Neural progenitor cell (in vitro differentiated cells): ENCODE measurements at regions not wholly inside any gene's neighbourhood (a gene's known extent, or its start where the extent isn't known, plus 50 kb on each side); places are given as distances from the start of the nearest gene placed in this dataset.
"Not testable (repeated sequence)": the region's sequence is repeated elsewhere in the genome, so short reads cannot be mapped to it uniquely, and the experiment has no call there.

ENCODE experiments used
- CTCF ChIP-seq: fragments of 200-600 bp; sonication (generic); IDR thresholded peaks from 2 replicates; pipeline ENCODE4 v1.5.1; 2017; ENCODE audit warnings: antibody characterized with exemption, mild to moderate bottlenecking
- EZH2phosphoT487 ChIP-seq: fragments of 200-600 bp; sonication (generic); IDR thresholded peaks from 2 replicates; pipeline ENCODE4 v1.6.1; 2017; ENCODE audit warnings: antibody characterized with exemption

DNA sequence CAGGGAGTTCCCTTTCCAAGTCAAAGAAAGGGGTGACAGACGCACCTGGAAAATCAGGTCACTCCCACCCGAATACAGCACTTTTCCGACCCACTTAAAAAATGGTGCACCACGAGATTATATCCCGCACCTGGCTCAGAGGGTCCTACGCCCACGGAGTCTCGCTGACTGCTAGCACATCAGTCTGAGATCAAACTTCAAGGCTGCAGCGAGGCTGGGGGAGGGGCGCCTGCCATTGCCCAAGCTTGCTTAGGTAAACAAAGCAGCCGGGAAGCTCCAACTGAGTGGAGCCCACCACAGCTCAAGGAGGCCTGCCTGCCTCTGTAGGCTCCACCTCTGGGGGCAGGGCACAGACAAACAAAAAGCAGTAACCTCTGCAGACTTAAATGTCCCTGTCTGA, 277.8 kb upstream of the ARHGAP42 start:
- not testable (repeated sequence) for TF ChIP-seq CTCF, EZH2phosphoT487
